HepG2 (cell line): ENCODE measurements at regions not wholly inside any gene's neighbourhood (a gene's known extent, or its start where the extent isn't known, plus 50 kb on each side); places are given as distances from the start of the nearest gene placed in this dataset.

Source experiments
- ARNTL ChIP-seq: sonication (generic); formaldehyde crosslinking; IDR thresholded peaks from 2 replicates; pipeline ENCODE4 v1.4.0; 2020; ENCODE audit warnings: mild to moderate bottlenecking, missing genetic modification reagents
- CBX1 ChIP-seq: IDR thresholded peaks from one replicate; pipeline ENCODE4 v1.6.1; 2016; ENCODE audit warnings: antibody characterized with exemption, low read depth
- CHD4 ChIP-seq: fragments of 200-600 bp; sonication (generic); IDR thresholded peaks from 2 replicates; pipeline ENCODE4 v1.7.0; 2017; ENCODE audit warnings: mild to moderate bottlenecking, low read length, borderline replicate concordance
- ESRRA ChIP-seq: sonication (generic); formaldehyde crosslinking; IDR thresholded peaks from 2 replicates; pipeline ENCODE4 v1.5.1; 2020; ENCODE audit warnings: mild to moderate bottlenecking, low read depth, missing genetic modification reagents
- GTF3A ChIP-seq: sonication (generic); formaldehyde crosslinking; conservative IDR thresholded peaks from 2 replicates; pipeline ENCODE4 v1.4.0; 2020; ENCODE audit warnings: mild to moderate bottlenecking, missing genetic modification reagents
- MTA1 ChIP-seq: sonication (generic); formaldehyde crosslinking; IDR thresholded peaks from 2 replicates; pipeline ENCODE4 v1.4.0; 2020; ENCODE audit warnings: missing genetic modification reagents, mild to moderate bottlenecking, borderline replicate concordance
- NFKBIZ ChIP-seq: IDR thresholded peaks from 2 replicates; pipeline ENCODE4 v1.6.1; 2018; ENCODE audit warnings: missing genetic modification reagents, missing compliant biosample characterization
- NR2F6 ChIP-seq, 2 experiments: IDR thresholded peaks; 2 replicates each; pipeline ENCODE4 v1.6.1; 2016; ENCODE audit warnings: antibody characterized with exemption in 1 of 2, mild to moderate bottlenecking in 1 of 2
- PHF8 ChIP-seq: sonication (generic); formaldehyde crosslinking; IDR thresholded peaks from 2 replicates; pipeline ENCODE4 v1.5.0; 2020; ENCODE audit warnings: missing genetic modification reagents
- RXRB ChIP-seq: IDR thresholded peaks from 2 replicates; pipeline ENCODE4 v1.6.1; 2016; ENCODE audit warnings: borderline replicate concordance, missing genetic modification reagents, missing compliant biosample characterization
- SOX13 ChIP-seq, 3 experiments: fragments of 450-650 bp in 1 of 3; sonication (generic) in 1 of 3; formaldehyde crosslinking in 1 of 3; IDR thresholded peaks in 2 of 3; conservative IDR thresholded peaks in 1 of 3; 2 replicates each; pipeline versions ENCODE4 v1.5.0 to v1.6.1; 2016 to 2020; ENCODE audit warnings: antibody characterized with exemption in 1 of 3, mild to moderate bottlenecking in 1 of 3, missing compliant biosample characterization in 1 of 3, missing genetic modification reagents in 1 of 3, moderate library complexity in 1 of 3
- ZNF142 ChIP-seq: sonication (generic); formaldehyde crosslinking; IDR thresholded peaks from 2 replicates; pipeline ENCODE4 v1.4.0; 2020; ENCODE audit warnings: missing genetic modification reagents
- ZNF143 ChIP-seq: sonication (generic); formaldehyde crosslinking; IDR thresholded peaks from 2 replicates; pipeline ENCODE4 v1.4.0; 2020; ENCODE audit warnings: missing genetic modification reagents
- ZNF17 ChIP-seq: sonication (generic); formaldehyde crosslinking; IDR thresholded peaks from 2 replicates; pipeline ENCODE4 v1.5.0; 2020; ENCODE audit warnings: mild to moderate bottlenecking, missing genetic modification reagents
- ZNF432 ChIP-seq: sonication (generic); formaldehyde crosslinking; IDR thresholded peaks from 2 replicates; pipeline ENCODE4 v1.5.0; 2020; ENCODE audit warnings: missing genetic modification reagents, mild to moderate bottlenecking, borderline replicate concordance
- ZNF574 ChIP-seq: sonication (generic); formaldehyde crosslinking; IDR thresholded peaks from 2 replicates; pipeline ENCODE4 v1.4.0; 2020; ENCODE audit warnings: missing genetic modification reagents
- ZNF577 ChIP-seq: sonication (generic); formaldehyde crosslinking; IDR thresholded peaks from 2 replicates; pipeline ENCODE4 v1.4.0; 2020; ENCODE audit warnings: mild to moderate bottlenecking, low read depth, missing genetic modification reagents, borderline replicate concordance
- ZNF790 ChIP-seq: sonication (generic); formaldehyde crosslinking; IDR thresholded peaks from 2 replicates; pipeline ENCODE4 v1.8.0; 2022; ENCODE audit warnings: missing genetic modification reagents, mild to moderate bottlenecking, borderline replicate concordance
- ZNF891 ChIP-seq: sonication (generic); formaldehyde crosslinking; IDR thresholded peaks from 2 replicates; pipeline ENCODE4 v1.5.0; 2020; ENCODE audit warnings: mild to moderate bottlenecking, missing genetic modification reagents
- ZSCAN29 ChIP-seq: sonication (generic); formaldehyde crosslinking; conservative IDR thresholded peaks from 2 replicates; pipeline ENCODE4 v1.4.0; 2020; ENCODE audit warnings: mild to moderate bottlenecking, missing genetic modification reagents

- TF ChIP-seq ZNF142 (CRISPR knock-in tag), result 0 out of 2 replicates have a peak, but pooled peaks have one; percentile 16
- TF ChIP-seq ZNF432 (CRISPR knock-in tag), result no peak
- TF ChIP-seq ZNF574, result peak; percentile 27
- TF ChIP-seq CBX1, result peak; percentile 61
- TF ChIP-seq RXRB, result peak; percentile 49; the same call in 1 of the 2 replicates
- TF ChIP-seq ESRRA (CRISPR knock-in tag), result no peak
- no peak for TF ChIP-seq ZNF143 (CRISPR knock-in tag)
- TF ChIP-seq NR2F6 (IDR thresholded peaks at IDR 0.05), result peak; percentile 40
- peak; percentile 66; the same call in 1 of the 2 replicates for TF ChIP-seq NR2F6 (CRISPR knock-in tag; IDR thresholded peaks at IDR 0.05)
- peak; percentile 62; the same call in 1 of the 2 replicates for TF ChIP-seq ZNF17 (CRISPR knock-in tag)
- no peak for TF ChIP-seq CHD4
- 0 out of 2 replicates have a peak, but pooled peaks have one; percentile 19 for TF ChIP-seq MTA1
- TF ChIP-seq SOX13 (IDR thresholded peaks at IDR 0.05), result 0 out of 2 replicates have a peak, but pooled peaks have one; percentile 26
- TF ChIP-seq SOX13 (CRISPR knock-in tag; conservative IDR thresholded peaks at IDR 0.05 in 1 of 2, IDR thresholded peaks at IDR 0.05 in 1 of 2), result peak in 1 of 2 experiments; percentile 35; a peak in 1 of 4 replicates
- TF ChIP-seq PHF8, result 0 out of 2 replicates have a peak, but pooled peaks have one; percentile 12
- TF ChIP-seq ZNF577 (CRISPR knock-in tag), result 0 out of 2 replicates have a peak, but pooled peaks have one; percentile 67
- TF ChIP-seq ARNTL, result peak; percentile 88; the same call in 1 of the 2 replicates
- TF ChIP-seq GTF3A, result no peak
- TF ChIP-seq ZNF790 (CRISPR knock-in tag), result no peak
- no peak; the same call in 1 of the 2 replicates for TF ChIP-seq ZSCAN29 (CRISPR knock-in tag)
- TF ChIP-seq ZNF891, result no peak
- TF ChIP-seq NFKBIZ (CRISPR knock-in tag), result no peak
These were observed 64.0 kb downstream of the ADRA2C start (continued) for GRCh38 chr4:3829956-3830773.
